HG02970 (cell line): ENCODE measurements at regions not wholly inside any gene's neighbourhood (a gene's known extent, or its start where the extent isn't known, plus 50 kb on each side); places are given as distances from the start of the nearest gene placed in this dataset.

Source experiments
- ATAC-seq: cut with Tn5 transposase; IDR thresholded peaks from one replicate; pipeline ENCODE4 v1.9.1; 2021; ENCODE audit warnings: mild to moderate bottlenecking, moderate library complexity, moderate number of reproducible peaks; ENCODE audit not compliant: unreplicated experiment, low FRiP score

GRCh38 chr6:94130478-94130877 lies 711.1 kb upstream of the EPHA7 start:
- no peak for ATAC-seq

- ATAC-seq, result no peak
Observed at GRCh38 chr6:94129926-94130325, 710.6 kb upstream of the EPHA7 start.

- ATAC-seq, result no peak
Observed at GRCh38 chr6:94127716-94128115, 708.4 kb upstream of the EPHA7 start.

GRCh38 chr6:94124333-94124732 lies 705.0 kb upstream of the EPHA7 start:
- no peak for ATAC-seq

GRCh38 chr6:94121094-94121493 lies 701.7 kb upstream of the EPHA7 start:
- no peak for ATAC-seq

- no peak for ATAC-seq
Observed at GRCh38 chr6:94099072-94099471, 679.7 kb upstream of the EPHA7 start.

- ATAC-seq, result no peak
Observed at GRCh38 chr6:94095961-94096360, 676.6 kb upstream of the EPHA7 start.

GRCh38 chr6:94089941-94090340 lies 670.6 kb upstream of the EPHA7 start:
- ATAC-seq, result no peak

- ATAC-seq, result no peak
Observed at GRCh38 chr6:94088870-94089269, 669.5 kb upstream of the EPHA7 start.

GRCh38 chr6:94074764-94075163 lies 655.4 kb upstream of the EPHA7 start:
- no peak for ATAC-seq

- no peak for ATAC-seq
Observed at GRCh38 chr6:94071835-94072234, 652.5 kb upstream of the EPHA7 start.

GRCh38 chr6:94065707-94066337 lies 646.5 kb upstream of the EPHA7 start:
- ATAC-seq, result no peak

GRCh38 chr6:94052749-94053148 lies 633.4 kb upstream of the EPHA7 start:
- no peak for ATAC-seq

GRCh38 chr6:94050515-94050914 lies 631.2 kb upstream of the EPHA7 start:
- no peak for ATAC-seq

GRCh38 chr6:94049001-94049400 lies 629.6 kb upstream of the EPHA7 start:
- ATAC-seq, result no peak

GRCh38 chr6:94045099-94045829 lies 625.9 kb upstream of the EPHA7 start:
- ATAC-seq, result no peak

- no peak for ATAC-seq
Observed at GRCh38 chr6:94041945-94042709, 622.8 kb upstream of the EPHA7 start.

- no peak for ATAC-seq
Observed at GRCh38 chr6:94036024-94036423, 616.7 kb upstream of the EPHA7 start.

- ATAC-seq, result no peak
Observed at GRCh38 chr6:94027374-94027773, 608.0 kb upstream of the EPHA7 start.

- no peak for ATAC-seq
Observed at GRCh38 chr6:94026575-94026974, 607.2 kb upstream of the EPHA7 start.

- ATAC-seq, result no peak
Observed at GRCh38 chr6:94005835-94006234, 586.5 kb upstream of the EPHA7 start.

GRCh38 chr6:93992976-93993375 lies 573.6 kb upstream of the EPHA7 start:
- ATAC-seq, result no peak
